Liver (tissue), 3 donors: ENCODE measurements at regions not wholly inside any gene's neighbourhood (a gene's known extent, or its start where the extent isn't known, plus 50 kb on each side); places are given as distances from the start of the nearest gene placed in this dataset.

Experiments used
- ATF3 ChIP-seq: IDR thresholded peaks from 2 replicates; pipeline ENCODE4 v1.6.1; 2016; ENCODE audit warnings: antibody characterized with exemption
- CTCF ChIP-seq: fragments of 150-350 bp; IDR thresholded peaks from 2 replicates; pipeline ENCODE4 v1.5.1; 2017; ENCODE audit warnings: improper control_type of control experiment, low read depth, low read length; ENCODE audit not compliant: missing input control
- FOXA1 ChIP-seq: IDR thresholded peaks from 2 replicates; pipeline ENCODE4 v1.6.1; 2016; ENCODE audit warnings: antibody characterized with exemption
- GABPA ChIP-seq, 2 donors: IDR thresholded peaks in 1 of 2; conservative IDR thresholded peaks in 1 of 2; 2 replicates each; pipeline ENCODE4 v1.6.1; 2016; ENCODE audit warnings: antibody characterized with exemption in 2 of 2, mild to moderate bottlenecking in 1 of 2, moderate library complexity in 1 of 2
- HNF4G ChIP-seq: IDR thresholded peaks from 2 replicates; pipeline ENCODE4 v1.6.1; 2016; ENCODE audit warnings: antibody characterized with exemption
- RAD21 ChIP-seq, 2 donors: IDR thresholded peaks; 2 replicates each; pipeline ENCODE4 v1.6.1; 2016; ENCODE audit warnings: antibody characterized with exemption in 2 of 2, mild to moderate bottlenecking in 2 of 2
- REST ChIP-seq: IDR thresholded peaks from 2 replicates; pipeline ENCODE4 v1.6.1; 2016; ENCODE audit warnings: antibody characterized with exemption, mild to moderate bottlenecking
- SP1 ChIP-seq: IDR thresholded peaks from 2 replicates; pipeline ENCODE4 v1.6.1; 2018; ENCODE audit warnings: antibody characterized with exemption, mild to moderate bottlenecking
- YY1 ChIP-seq: IDR thresholded peaks from 2 replicates; pipeline ENCODE4 v1.6.1; 2016; ENCODE audit warnings: antibody characterized with exemption, mild to moderate bottlenecking
- ZBTB33 ChIP-seq: IDR thresholded peaks from 2 replicates; pipeline ENCODE4 v1.6.1; 2016; ENCODE audit warnings: antibody characterized with exemption
- donor health status: healthy.
- donor health status: healthy.

GRCh38 chrX:112306027-112306426, 223.5 kb upstream of the TRPC5 start:
- TF ChIP-seq CTCF, result no peak
- no peak for TF ChIP-seq YY1
- no peak for TF ChIP-seq REST
- no peak for TF ChIP-seq HNF4G
- no peak for TF ChIP-seq ZBTB33
- no peak for TF ChIP-seq SP1
- no peak for TF ChIP-seq GABPA (IDR thresholded peaks at IDR 0.05 in 1 of 2, conservative IDR thresholded peaks at IDR 0.05 in 1 of 2)
- no peak for TF ChIP-seq FOXA1
- TF ChIP-seq ATF3, result no peak
- no peak for TF ChIP-seq RAD21 (IDR thresholded peaks at IDR 0.05)
